HepG2 (cell line): ENCODE measurements at regions not wholly inside any gene's neighbourhood (a gene's known extent, or its start where the extent isn't known, plus 50 kb on each side); places are given as distances from the start of the nearest gene placed in this dataset.

Experiments
- ATAC-seq: fragments of 200-7000 bp; cut with Tn5 transposase; 3 replicates; pipeline ENCODE4 v1.9.1; 2020; ENCODE audit warnings: mild to moderate bottlenecking, moderate library complexity
- BruUV-seq: library from RNA; stranded (reverse); fragments of 400-500 nt; replicated peaks from 2 replicates; lab custom pipeline; 2021; lab: Mats Ljungman, UMichigan
- CTCF ChIA-PET: fragments of 300-600 bp; formaldehyde crosslinking; extraction: SDS; loops from one replicate; lab custom pipeline; 2021; ENCODE audit warnings: low total read pairs, inconsistent platforms, low intra/inter-chr PET ratio; lab: Yijun Ruan, JAX
- POLR2A ChIA-PET: fragments of 350-600 bp; sonication (Branson Sonifier 250); formaldehyde crosslinking; loops from one replicate; lab custom pipeline; 2020; ENCODE audit warnings: antibody characterized with exemption, inconsistent platforms; lab: Yijun Ruan, JAX
- DNase-seq: peaks from one replicate; pipeline ENCODE4 v3.0.0-alpha.2; 2015; ENCODE audit warnings: low spot score
- FAIRE-seq: peaks from 3 replicates; lab custom pipeline; 2011; peaks lifted over from hg19 to GRCh38; lab: Jason Lieb, UNC
- H2AFZ ChIP-seq: one replicate; pipeline ENCODE4 v1.6.1; 2011; ENCODE audit warnings: low read length, inconsistent platforms
- H3K27ac ChIP-seq: fragments of 300-600 bp; 3 replicates; pipeline ENCODE4 v1.8.0; 2011; ENCODE audit warnings: mixed run types, mild to moderate bottlenecking, mixed read lengths, low read length, inconsistent platforms; ENCODE audit not compliant: insufficient read depth; ENCODE audit errors: extremely low read length
- H3K27me3 ChIP-seq, 2 experiments: fragments of 200-600 bp in 1 of 2; 2 replicates in 1 of 2; 3 replicates in 1 of 2; pipeline versions ENCODE4 v1.6.0 to v1.8.0; 2011; ENCODE audit warnings: low read length in 2 of 2, mild to moderate bottlenecking in 2 of 2, moderate library complexity in 2 of 2, inconsistent platforms in 1 of 2; ENCODE audit not compliant: insufficient read depth in 2 of 2, control insufficient read depth in 1 of 2
- H3K36me3 ChIP-seq, 2 experiments: fragments of 200-600 bp in 1 of 2; replicated peaks in 1 of 2; 2 replicates in 1 of 2; 3 replicates in 1 of 2; pipeline versions ENCODE4 v1.5.1 to v1.8.0; 2011; ENCODE audit warnings: low read length in 2 of 2, inconsistent platforms in 1 of 2; ENCODE audit not compliant: insufficient read depth in 2 of 2, control insufficient read depth in 1 of 2
- H3K4me1 ChIP-seq: 2 replicates; pipeline ENCODE4 v1.5.1; 2012; ENCODE audit warnings: low read length, inconsistent platforms; ENCODE audit not compliant: insufficient read depth
- H3K4me2 ChIP-seq: 2 replicates; pipeline ENCODE4 v1.6.0; 2011; ENCODE audit warnings: low read depth, low read length, inconsistent platforms
- H3K4me3 ChIP-seq, 3 experiments: fragments of 200-600 bp in 1 of 3; sonication (generic), shearing (Covaris generic) in 1 of 3; replicated peaks in 1 of 3; 2 replicates each; pipeline ENCODE4 v1.5.1; 2011 to 2016; ENCODE audit warnings: low read length in 3 of 3, inconsistent platforms in 2 of 3, low read depth in 2 of 3, mild to moderate bottlenecking in 2 of 3, control low read depth in 1 of 3, mixed read lengths in 1 of 3; ENCODE audit not compliant: insufficient read depth in 1 of 3
- H3K79me2 ChIP-seq: one replicate; pipeline ENCODE4 v1.6.1; 2011; ENCODE audit warnings: low read length, inconsistent platforms; ENCODE audit not compliant: insufficient read depth
- H3K9ac ChIP-seq: 2 replicates; pipeline ENCODE4 v1.6.0; 2011; ENCODE audit warnings: mild to moderate bottlenecking, low read depth, low read length, inconsistent platforms; ENCODE audit not compliant: insufficient read depth
- H3K9me3 ChIP-seq: 2 replicates; pipeline ENCODE4 v1.5.1; 2012; ENCODE audit warnings: mild to moderate bottlenecking, low read length
- H4K20me1 ChIP-seq: 2 replicates; pipeline ENCODE4 v1.6.0; 2011; ENCODE audit warnings: inconsistent platforms, mild to moderate bottlenecking, low read length, moderate library complexity; ENCODE audit not compliant: insufficient read depth
- ATF1 ChIP-seq: IDR thresholded peaks from 2 replicates; pipeline ENCODE4 v1.6.1; 2016; ENCODE audit warnings: mild to moderate bottlenecking, control low read depth
- NFIC ChIP-seq: IDR thresholded peaks from 2 replicates; pipeline ENCODE4 v1.6.1; 2012; ENCODE audit warnings: mild to moderate bottlenecking, low read length, inconsistent platforms
- REL ChIP-seq: sonication (generic); formaldehyde crosslinking; conservative IDR thresholded peaks from 2 replicates; pipeline ENCODE4 v1.8.0; 2022; ENCODE audit warnings: mild to moderate bottlenecking, missing genetic modification reagents, moderate library complexity
- SNAPC4 ChIP-seq: sonication (generic); formaldehyde crosslinking; IDR thresholded peaks from 2 replicates; pipeline ENCODE4 v1.4.0; 2020; ENCODE audit warnings: mild to moderate bottlenecking, missing genetic modification reagents
- ZMYM2 ChIP-seq: sonication (generic); formaldehyde crosslinking; IDR thresholded peaks from 2 replicates; pipeline ENCODE4 v1.8.0; 2022; ENCODE audit warnings: mild to moderate bottlenecking, missing genetic modification reagents
- ZNF138 ChIP-seq: sonication (generic); formaldehyde crosslinking; IDR thresholded peaks from 2 replicates; pipeline ENCODE4 v1.5.0; 2020; ENCODE audit warnings: mild to moderate bottlenecking, low read depth, missing genetic modification reagents
- ZNF552 ChIP-seq: sonication (generic); formaldehyde crosslinking; IDR thresholded peaks from 2 replicates; pipeline ENCODE4 v1.9.0; 2022; ENCODE audit warnings: missing genetic modification reagents, mild to moderate bottlenecking, borderline replicate concordance
- ZNF598 ChIP-seq: sonication (generic); formaldehyde crosslinking; IDR thresholded peaks from 2 replicates; pipeline ENCODE4 v1.5.1; 2020; ENCODE audit warnings: mild to moderate bottlenecking, missing genetic modification reagents, borderline replicate concordance
- ZNF616 ChIP-seq: sonication (generic); formaldehyde crosslinking; IDR thresholded peaks from 2 replicates; pipeline ENCODE4 v1.5.0; 2020; ENCODE audit warnings: low read depth, mild to moderate bottlenecking, missing genetic modification reagents
- ZNF672 ChIP-seq: sonication (generic); formaldehyde crosslinking; IDR thresholded peaks from 2 replicates; pipeline ENCODE4 v1.8.1; 2022; ENCODE audit warnings: missing genetic modification reagents
- ZZZ3 ChIP-seq: sonication (generic); formaldehyde crosslinking; IDR thresholded peaks from 2 replicates; pipeline ENCODE4 v1.4.0; 2020; ENCODE audit warnings: missing genetic modification reagents, mild to moderate bottlenecking, borderline replicate concordance
- WGBS: methylation state at CpG from one replicate; pipeline ENCODE4 v1.1.6; 2017; ENCODE audit warnings: low lambda C conversion rate; 5-methylcytosine and 5-hydroxymethylcytosine counted together
- in situ Hi-C: cut with HindIII; loops from 2 replicates; pipeline ENCODE4 v1.10.0; 2017; ENCODE audit warnings: low pct_unique_long_range_greater_than_20kb; ENCODE audit not compliant: extremely low pct_ligation_motif_present
- intact Hi-C: fragments of 100-400 bp; cut with micrococcal nuclease; formaldehyde crosslinking; loops from one replicate; pipeline ENCODE4 v1.10.0; 2022; ENCODE audit not compliant: unreplicated experiment

DNA sequence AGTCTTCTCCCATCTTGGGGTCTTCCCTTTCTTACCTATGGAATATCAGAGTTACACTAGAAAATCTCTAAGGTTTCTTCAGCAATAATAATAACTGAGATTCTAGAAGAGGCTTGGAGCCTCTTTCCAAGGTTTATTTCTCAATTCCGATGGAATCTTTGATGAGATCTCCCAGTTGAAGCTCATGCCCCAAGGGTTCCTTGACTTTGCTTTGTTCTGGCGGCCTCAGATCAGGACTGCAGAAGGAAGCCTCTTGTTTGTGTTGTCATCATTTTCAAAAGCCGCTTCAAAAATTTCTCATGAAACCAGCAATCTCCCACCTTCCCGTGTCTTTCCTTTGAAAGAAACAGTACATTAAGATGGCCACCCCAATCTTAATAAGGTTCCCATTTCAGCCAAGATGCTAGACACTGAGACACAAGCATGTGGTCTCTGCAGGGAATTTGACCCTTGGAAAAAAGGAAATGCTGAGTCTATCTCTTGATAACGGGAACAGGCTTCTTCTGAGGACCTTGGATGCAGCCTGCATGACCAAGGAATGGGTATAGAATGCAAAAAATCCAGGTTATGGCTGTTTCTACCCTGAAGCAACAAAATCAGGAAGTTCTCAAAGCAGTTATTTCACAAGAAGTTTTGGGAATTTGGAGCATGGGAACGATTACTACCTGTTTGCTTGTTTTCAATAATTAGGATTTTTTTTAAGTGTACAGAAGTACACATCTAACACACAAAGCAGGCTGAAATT, 141.6 kb downstream of the CD24 start:
- 33% methylated on average over 6 of the region's 6 CpGs for WGBS
- FAIRE-seq, result no peak

More for the DNA sequence above, 141.6 kb downstream of the CD24 start:
- H3K9ac ChIP-seq, result no peak overlapping the region
- H3K79me2 ChIP-seq, result no peaks in the 10 kb centered on the region
- no peak overlapping the region for H2AFZ ChIP-seq
- intact Hi-C loops, result no loop called here
- H4K20me1 ChIP-seq, result no peaks in the 10 kb centered on the region
- no peaks in the 10 kb centered on the region for H3K36me3 ChIP-seq
- no peaks in the 10 kb centered on the region for H3K9me3 ChIP-seq
- in situ Hi-C loops, result no loop called here
- no peaks in the 10 kb centered on the region for H3K4me1 ChIP-seq
- BruUV-seq, result no TSS peak
- ATAC-seq, result no peak
- no peaks in the 10 kb centered on the region for H3K27me3 ChIP-seq
- no peak overlapping the region for H3K4me2 ChIP-seq
- TF ChIP-seq ZZZ3 (CRISPR knock-in tag), result no peak
- TF ChIP-seq ATF1, result no peak
- TF ChIP-seq NFIC, result no peak
- no peak for TF ChIP-seq SNAPC4 (CRISPR knock-in tag)
- no peak for TF ChIP-seq ZNF598 (CRISPR knock-in tag)
- no peak for TF ChIP-seq ZNF552 (CRISPR knock-in tag)
- no peak for TF ChIP-seq ZMYM2 (CRISPR knock-in tag)
- no peak for TF ChIP-seq ZNF138
- TF ChIP-seq ZNF616 (CRISPR knock-in tag), result no peak
- no peak for TF ChIP-seq REL (CRISPR knock-in tag)
- TF ChIP-seq ZNF672 (CRISPR knock-in tag), result no peak
- no peak overlapping the region for H3K4me3 ChIP-seq
- no peak overlapping the region for H3K27ac ChIP-seq
- DNase-seq, result no peak
- ChIA-PET CTCF (no interaction called here), POLR2A (no interaction called here)
